Small intestine (tissue), 7 donors: ENCODE measurements at regions not wholly inside any gene's neighbourhood (a gene's known extent, or its start where the extent isn't known, plus 50 kb on each side); places are given as distances from the start of the nearest gene placed in this dataset.

Source experiments
- DNase-seq, 2 donors: peaks; one replicate each; pipeline versions ENCODE4 v3.0.0 to v3.0.0-alpha.2; 2013
- FAIRE-seq: peaks from 2 replicates; lab custom pipeline; 2012; peaks lifted over from hg19 to GRCh38; lab: Jason Lieb, UNC
- H3K27ac ChIP-seq, 3 donors: one replicate each; pipeline ENCODE4 v1.5.1; 2013; ENCODE audit warnings: low read length in 2 of 3, mild to moderate bottlenecking in 2 of 3, control low read depth in 1 of 3, inconsistent platforms in 1 of 3, low read depth in 1 of 3, moderate library complexity in 1 of 3
- H3K27me3 ChIP-seq, 3 donors: one replicate each; pipeline ENCODE4 v1.6.1; 2013; ENCODE audit warnings: low read length in 3 of 3, inconsistent platforms in 1 of 3; ENCODE audit not compliant: control insufficient read depth in 3 of 3, insufficient read depth in 3 of 3
- H3K36me3 ChIP-seq, 3 donors: one replicate each; pipeline ENCODE4 v1.6.1; 2013; ENCODE audit warnings: low read length in 3 of 3, inconsistent platforms in 1 of 3, low read depth in 1 of 3, mild to moderate bottlenecking in 1 of 3, moderate library complexity in 1 of 3; ENCODE audit not compliant: control insufficient read depth in 3 of 3, insufficient read depth in 2 of 3
- H3K4me1 ChIP-seq, 3 donors: one replicate each; pipeline ENCODE4 v1.6.1; 2013; ENCODE audit warnings: low read length in 2 of 3, inconsistent platforms in 1 of 3, low read depth in 1 of 3, mild to moderate bottlenecking in 1 of 3, moderate library complexity in 1 of 3; ENCODE audit not compliant: control insufficient read depth in 3 of 3, insufficient read depth in 2 of 3
- H3K4me3 ChIP-seq, 3 donors: one replicate each; pipeline ENCODE4 v1.5.1; 2013; ENCODE audit warnings: low read length in 3 of 3, control low read depth in 1 of 3, inconsistent platforms in 1 of 3, low read depth in 1 of 3, mild to moderate bottlenecking in 1 of 3, moderate library complexity in 1 of 3
- H3K9me3 ChIP-seq, 2 donors: one replicate each; pipeline ENCODE4 v1.6.1; 2013; ENCODE audit warnings: low read depth in 1 of 2, low read length in 1 of 2; ENCODE audit not compliant: control insufficient read depth in 2 of 2, insufficient read depth in 1 of 2
- WGBS, 3 donors: extraction: QIAGEN DNeasy Blood & Tissue Kit; methylation state at CpG; one replicate each; pipeline ENCODE4 v1.1.7; 2013; 5-methylcytosine and 5-hydroxymethylcytosine counted together
- donor health status: healthy with polysubstance abuse.
- donor health status: control.
- donor health status: control.
- donor health status: Bipolar disorder and iron deficiency.
- donor health status: healthy.

DNA sequence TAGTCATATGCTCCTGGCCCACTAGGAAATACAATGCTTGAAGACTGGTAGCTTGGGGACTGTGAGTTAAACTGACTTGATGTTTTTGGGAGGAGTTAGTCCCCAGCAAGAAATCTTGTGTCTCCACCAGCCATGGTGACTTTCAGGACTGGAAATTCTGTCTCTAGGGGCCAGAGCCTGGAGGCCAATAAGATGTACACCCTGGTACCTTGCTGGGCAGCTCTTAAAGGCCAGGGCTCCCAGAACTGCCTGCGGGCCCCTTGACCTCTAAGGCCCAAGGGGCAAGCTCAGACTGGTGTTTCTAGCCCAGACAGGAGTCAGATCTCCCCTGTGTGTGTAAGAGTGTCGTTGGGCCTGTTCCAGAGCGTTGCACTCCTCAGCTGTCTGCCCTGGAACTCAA, 128.7 kb upstream of the C11orf58 start:
- peaks cover 0 to 45% (median 7%) of the 10 kb centered on the region in 3 donors for H3K4me1 ChIP-seq
- WGBS, 3 donors = 67 to 82% (median 69%) methylated on average over 3 of the region's 3 CpGs
- no peaks in the 10 kb centered on the region for H3K9me3 ChIP-seq
- DNase-seq = no peak
- peaks cover 0 to 2% (median 0%) of the 10 kb centered on the region in 3 donors for H3K36me3 ChIP-seq
- FAIRE-seq = no peak
- peak overlapping the region in 1 of 3 donors; percentile 7 for H3K27ac ChIP-seq
- peaks cover 0 to 87% (median 42%) of the 10 kb centered on the region in 3 donors for H3K27me3 ChIP-seq
- H3K4me3 ChIP-seq = no peak overlapping the region

DNA sequence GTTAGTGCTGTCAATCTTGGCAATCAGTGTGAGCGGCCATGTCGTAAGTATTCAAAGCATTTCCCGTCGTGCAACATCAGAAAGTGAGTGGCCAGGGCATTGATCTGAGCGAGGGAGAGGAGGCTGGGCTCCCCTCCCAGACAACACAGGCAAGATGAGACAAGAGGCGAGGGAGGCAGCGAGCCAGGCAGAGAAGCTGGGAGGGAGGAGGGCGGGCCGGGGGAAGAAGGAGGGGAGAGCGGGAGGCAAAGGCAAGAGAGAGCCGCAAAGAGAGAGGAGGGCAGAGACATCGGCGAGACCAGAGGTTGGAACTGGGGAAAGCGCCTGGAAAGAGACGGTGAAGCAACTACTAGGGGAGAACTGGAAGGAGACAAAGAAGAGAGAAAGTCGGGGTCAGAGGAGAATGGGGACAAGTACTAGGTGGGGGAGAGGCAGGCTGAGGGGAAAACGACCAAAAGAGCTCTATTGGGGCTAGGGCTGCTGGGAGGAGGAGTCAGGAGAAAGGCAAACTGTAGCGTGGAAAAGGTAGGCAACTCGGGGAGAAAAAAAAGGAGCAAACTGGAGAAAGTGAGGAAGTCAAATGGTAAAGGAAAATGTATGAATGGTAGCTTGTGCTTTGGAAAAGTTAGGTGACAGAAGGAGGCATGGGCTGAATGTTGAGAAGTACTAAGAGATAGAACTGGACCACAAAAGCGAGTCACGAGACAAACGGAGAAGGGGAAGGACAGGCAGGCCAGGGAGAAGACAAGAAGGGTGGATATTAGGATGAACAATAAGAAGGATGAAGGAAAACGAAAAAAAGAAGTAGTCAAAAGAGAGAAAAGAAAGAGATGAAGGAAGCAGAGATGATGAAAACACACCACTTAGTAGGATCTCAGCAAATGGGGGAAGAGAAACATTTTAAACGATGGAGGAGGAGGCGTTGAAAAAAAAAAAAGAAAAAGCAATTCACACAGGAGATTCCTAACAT, 130.5 kb upstream of the C11orf58 start:
- Histone ChIP-seq H3K27me3 (peaks cover 0 to 82% (median 41%) of the 10 kb centered on the region in 3 donors), H3K9me3 (no peaks in the 10 kb centered on the region), H3K4me1 (peaks cover 0 to 39% (median 2%) of the 10 kb centered on the region in 3 donors), H3K27ac (peak overlapping the region in 2 of 3 donors; percentile 54 to 81), H3K4me3 (peak overlapping the region in 2 of 3 donors; percentile 54 to 65), H3K36me3 (peaks cover 0 to 2% (median 0%) of the 10 kb centered on the region in 3 donors)
- WGBS, 3 donors = 15 to 17% (median 17%) methylated on average over 25 of the region's 25 CpGs
- DNase-seq (peak; percentile 36 to 73), FAIRE-seq (no peak)

DNA sequence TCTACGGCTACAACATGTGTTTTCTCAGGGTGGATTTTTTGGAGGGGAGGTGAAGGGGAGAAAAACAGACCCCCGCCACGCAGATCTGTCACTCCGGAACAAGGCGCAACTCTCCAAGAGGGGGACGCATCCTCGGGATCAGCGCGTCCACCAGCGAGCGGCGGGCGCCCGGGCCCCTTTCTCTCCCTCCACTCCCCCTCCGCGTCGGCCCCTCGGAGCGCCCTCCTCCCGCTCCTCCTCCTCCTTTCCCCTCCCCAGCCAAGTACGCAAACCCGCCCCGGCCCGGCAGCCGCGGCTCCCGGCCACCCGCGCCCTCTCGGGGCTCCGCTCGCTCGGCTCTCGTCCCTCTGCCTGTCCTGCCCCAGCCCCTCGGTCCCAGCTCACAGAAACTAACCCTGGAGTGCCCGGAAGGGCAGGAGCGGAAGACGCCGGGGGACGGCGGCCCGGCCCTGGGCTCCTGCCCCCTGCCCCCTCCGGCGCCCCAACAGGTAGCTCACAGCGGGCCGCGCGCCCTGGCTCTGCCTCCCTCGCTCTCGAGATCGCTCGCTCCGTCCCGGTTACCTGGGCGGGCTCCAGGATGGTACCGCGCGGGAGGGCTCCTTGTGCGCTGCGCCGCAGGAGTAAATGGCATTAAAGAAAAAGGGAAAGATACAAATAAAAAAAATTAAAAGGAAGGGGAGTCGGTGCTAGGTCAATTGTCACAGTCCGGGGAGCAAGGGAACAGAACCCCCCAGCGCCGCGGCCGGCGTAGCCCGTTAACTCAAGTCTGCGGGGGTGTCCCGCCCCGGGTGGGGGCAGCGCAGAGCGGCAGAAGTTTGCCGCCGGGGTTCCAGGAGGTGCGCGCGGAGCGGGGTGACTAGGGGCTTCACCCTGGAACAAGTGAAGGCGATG, 131.4 kb upstream of the C11orf58 start:
- Histone ChIP-seq H3K27me3 (peaks cover 0 to 73% (median 36%) of the 10 kb centered on the region in 3 donors), H3K4me3 (peak overlapping the region in 2 of 3 donors; percentile 54 to 65)

DNA sequence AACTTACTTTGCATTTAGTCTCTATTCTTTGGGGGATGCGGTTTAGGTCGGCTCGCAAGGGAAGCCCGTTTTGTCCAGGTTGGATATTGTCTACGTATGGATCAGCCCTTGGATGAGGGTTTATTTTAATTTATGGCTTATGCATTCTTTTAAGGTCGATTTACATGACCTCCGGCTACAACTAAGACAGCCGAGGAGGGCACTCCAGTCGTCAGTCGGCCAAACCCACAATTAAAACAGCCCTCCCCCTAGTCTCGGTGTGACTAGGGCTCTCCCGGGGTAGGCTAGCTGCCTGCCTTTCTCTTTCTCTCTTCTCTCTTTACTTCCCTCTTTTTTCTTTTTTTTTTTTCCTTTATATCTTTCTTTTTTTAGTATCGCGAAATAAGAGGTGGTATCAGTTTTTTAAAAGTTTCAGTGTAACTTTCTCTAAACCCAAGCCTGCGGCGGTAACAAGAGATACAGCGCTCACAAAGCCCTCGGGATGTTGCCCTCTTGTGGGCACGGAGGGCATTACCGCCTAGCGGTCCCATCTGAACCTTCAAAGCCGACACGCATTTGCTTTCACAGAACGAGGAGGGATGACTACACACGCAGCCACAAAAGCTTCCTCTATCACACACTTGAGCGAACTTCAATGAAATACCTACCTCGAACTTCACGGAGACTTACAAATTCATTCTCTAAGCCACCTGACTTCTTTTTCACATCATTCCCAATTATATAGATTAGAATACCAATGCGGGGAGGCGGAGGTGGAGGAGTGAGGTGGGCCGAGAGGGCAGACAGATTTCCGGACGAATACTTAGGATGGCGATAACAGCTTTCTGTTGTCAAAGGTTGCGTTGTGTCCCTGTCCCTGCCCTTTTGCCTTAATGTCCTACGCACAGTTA, 132.3 kb upstream of the C11orf58 start:
- Histone ChIP-seq H3K9me3 (no peaks in the 10 kb centered on the region), H3K27ac (peak overlapping the region; percentile 48 to 83 (median 54)), H3K36me3 (peaks cover 0 to 2% (median 0%) of the 10 kb centered on the region in 3 donors), H3K27me3 (peaks cover 0 to 64% (median 33%) of the 10 kb centered on the region in 3 donors), H3K4me3 (peak overlapping the region in 2 of 3 donors; percentile 65 to 72), H3K4me1 (peaks cover 0 to 22% (median 2%) of the 10 kb centered on the region in 3 donors)
- FAIRE-seq (no peak), DNase-seq (peak; percentile 91 to 96)
- WGBS, 3 donors = 1 to 2% (median 1%) methylated on average over 36 of the region's 36 CpGs

More for the DNA sequence above, 131.4 kb upstream of the C11orf58 start:
- H3K36me3 ChIP-seq = peaks cover 0 to 2% (median 0%) of the 10 kb centered on the region in 3 donors
- peak in 1 of 2 donors; percentile 70 for DNase-seq
- no peak for FAIRE-seq
- H3K27ac ChIP-seq = peak overlapping the region in 2 of 3 donors; percentile 54 to 81
- H3K9me3 ChIP-seq = no peaks in the 10 kb centered on the region
- H3K4me1 ChIP-seq = peaks cover 0 to 31% (median 2%) of the 10 kb centered on the region in 3 donors
- WGBS, 3 donors = 3 to 4% (median 3%) methylated on average over 63 to 81 of the region's 81 CpGs

DNA sequence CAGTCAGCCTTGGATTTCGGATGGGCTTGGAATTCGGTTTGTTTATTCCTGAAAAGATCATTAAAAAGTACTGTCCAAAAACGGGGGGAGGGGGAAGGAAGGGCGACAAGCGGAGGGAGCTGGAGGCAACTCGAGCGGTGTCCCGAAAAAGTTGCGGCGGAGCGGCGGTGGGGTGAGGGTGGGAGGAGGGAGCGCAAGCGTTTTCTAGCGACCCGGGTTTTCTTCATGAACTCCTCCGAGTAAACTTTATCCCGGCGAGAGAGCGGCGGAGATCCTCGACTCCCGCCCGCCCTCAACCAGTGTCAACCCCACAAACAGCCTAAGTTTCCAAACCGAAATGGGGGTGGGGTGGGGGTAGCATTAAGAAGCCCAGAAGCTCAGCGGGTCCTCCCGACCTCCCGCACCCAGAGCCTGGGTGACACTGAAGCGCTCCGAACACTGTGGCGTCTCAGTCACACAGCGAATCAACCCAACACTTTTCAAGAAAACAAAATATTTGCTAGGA, 133.0 kb upstream of the C11orf58 start:
- peak overlapping the region; percentile 31 to 83 (median 48) for H3K27ac ChIP-seq
- H3K4me3 ChIP-seq = peak overlapping the region; percentile 41 to 72 (median 65)
- peak; percentile 37 to 65 for DNase-seq
- H3K9me3 ChIP-seq = no peaks in the 10 kb centered on the region
- H3K27me3 ChIP-seq = peaks cover 0 to 57% (median 26%) of the 10 kb centered on the region in 3 donors
- H3K4me1 ChIP-seq = peaks cover 0 to 15% (median 0%) of the 10 kb centered on the region in 3 donors
- H3K36me3 ChIP-seq = peaks cover 0 to 2% (median 0%) of the 10 kb centered on the region in 3 donors
- WGBS, 3 donors = 1% methylated on average over 31 to 32 of the region's 32 CpGs
- no peak for FAIRE-seq

DNA sequence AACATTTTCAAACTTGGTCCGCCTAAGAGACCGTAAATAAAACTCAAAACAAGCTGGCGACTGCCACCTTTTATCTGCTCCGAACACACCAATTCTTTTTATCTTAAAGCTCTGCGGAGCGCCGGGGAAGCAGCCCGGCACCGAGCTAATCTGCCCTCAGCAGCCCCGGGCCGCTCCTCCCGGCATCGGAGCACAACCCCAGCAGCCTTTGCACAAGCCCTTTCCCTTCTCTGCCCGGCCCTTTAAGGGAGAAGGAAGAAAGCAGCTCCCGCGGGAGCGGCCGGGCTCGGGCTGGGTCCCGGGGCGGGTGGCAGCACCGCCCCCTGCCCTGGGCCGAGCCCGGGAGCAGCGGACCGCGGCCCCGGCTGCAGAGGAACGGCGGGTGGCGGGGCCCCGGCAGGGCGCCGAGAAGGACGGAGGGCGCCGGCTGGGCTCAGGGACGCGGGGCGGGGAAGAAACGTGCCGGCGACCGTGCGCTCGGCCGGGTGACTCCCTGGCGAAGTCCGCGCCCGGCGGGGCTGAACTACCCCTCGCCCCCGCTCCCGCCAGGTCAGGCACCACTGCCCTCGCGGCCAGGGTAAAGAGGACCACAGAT, 133.6 kb upstream of the C11orf58 start:
- 0 to 1% (median 1%) methylated on average over 40 to 57 of the region's 57 CpGs for WGBS, 3 donors
- H3K4me3 ChIP-seq = peak overlapping the region; percentile 41 to 72 (median 65)
- H3K4me1 ChIP-seq = peaks cover 0 to 15% (median 0%) of the 10 kb centered on the region in 3 donors
- peak; percentile 65 to 74 for DNase-seq
- peaks cover 0 to 1% (median 0%) of the 10 kb centered on the region in 3 donors for H3K36me3 ChIP-seq
- no peaks in the 10 kb centered on the region for H3K9me3 ChIP-seq
- H3K27me3 ChIP-seq = peaks cover 0 to 52% (median 20%) of the 10 kb centered on the region in 3 donors
- peak overlapping the region; percentile 31 to 83 (median 48) for H3K27ac ChIP-seq
- FAIRE-seq = no peak
